Testis (tissue), 2 donors: ENCODE measurements at regions not wholly inside any gene's neighbourhood (a gene's known extent, or its start where the extent isn't known, plus 50 kb on each side); places are given as distances from the start of the nearest gene placed in this dataset.

ENCODE experiments used
- DNase-seq: peaks from one replicate; pipeline ENCODE4 v3.0.0-alpha.2; 2019
- H3K27ac ChIP-seq, 2 donors: fragments of 200-600 bp; sonication (generic); one replicate each; pipeline ENCODE4 v1.5.1; 2019
- H3K27me3 ChIP-seq: fragments of 200-600 bp; sonication (generic); one replicate; pipeline ENCODE4 v1.5.1; 2019
- H3K36me3 ChIP-seq: fragments of 200-600 bp; sonication (generic); one replicate; pipeline ENCODE4 v1.5.1; 2017; ENCODE audit warnings: low read depth; ENCODE audit errors: missing control alignments
- H3K4me1 ChIP-seq: fragments of 200-600 bp; sonication (generic); one replicate; pipeline ENCODE4 v1.5.1; 2019
- H3K4me3 ChIP-seq, 2 donors: fragments of 200-600 bp; sonication (generic); one replicate each; pipeline ENCODE4 v1.5.1; 2017 to 2019
- H3K9me3 ChIP-seq: fragments of 200-600 bp; sonication (generic); one replicate; pipeline ENCODE4 v1.5.1; 2017
- CTCF ChIP-seq, 3 experiments: fragments of 450-650 bp in 2 of 3; fragments of 200-600 bp in 1 of 3; sonication (generic) in 1 of 3; IDR thresholded peaks; one replicate each; pipeline ENCODE4 v1.5.1; 2016 to 2019; ENCODE audit warnings: antibody characterized with exemption in 3 of 3, mild to moderate bottlenecking in 2 of 3, moderate library complexity in 1 of 3
- POLR2A ChIP-seq: fragments of 450-650 bp; IDR thresholded peaks from one replicate; pipeline ENCODE4 v1.6.1; 2017; ENCODE audit warnings: antibody characterized with exemption, mild to moderate bottlenecking, moderate library complexity
- WGBS, 2 donors: methylation state at CpG; one replicate each; pipeline ENCODE4 v1.1.5; 2018; 5-methylcytosine and 5-hydroxymethylcytosine counted together
- intact Hi-C: fragments of 100-400 bp; cut with DNase I; formaldehyde crosslinking; loops from one replicate; pipeline ENCODE4 v1.15.1; 2023; ENCODE audit warnings: low total_unique reads

GRCh38 chr7:152505606-152506005 is 69.8 kb upstream of the KMT2C start:
- Histone ChIP-seq H3K4me1 (no peaks in the 10 kb centered on the region), H3K9me3 (no peaks in the 10 kb centered on the region), H3K27me3 (no peaks in the 10 kb centered on the region), H3K27ac (no peak overlapping the region), H3K36me3 (no peaks in the 10 kb centered on the region), H3K4me3 (no peak overlapping the region)
- intact Hi-C loops: no loop called here
- no peak for DNase-seq
- 77 to 85% methylated on average over 1 to 2 of the region's 2 CpGs for WGBS, 2 donors
- TF ChIP-seq POLR2A (no peak), CTCF (IDR thresholded peaks at IDR 0.05) (no peak)

GRCh38 chr7:152504816-152505215 is 69.0 kb upstream of the KMT2C start:
- Histone ChIP-seq H3K4me1 (no peaks in the 10 kb centered on the region), H3K36me3 (no peaks in the 10 kb centered on the region), H3K27me3 (no peaks in the 10 kb centered on the region), H3K9me3 (no peaks in the 10 kb centered on the region), H3K4me3 (no peak overlapping the region), H3K27ac (no peak overlapping the region)
- no peak for DNase-seq
- WGBS, 2 donors: 85 to 86% methylated on average over 10 of the region's 10 CpGs
- intact Hi-C loops: no loop called here
- TF ChIP-seq POLR2A: no peak
- no peak for TF ChIP-seq CTCF (IDR thresholded peaks at IDR 0.05)

GRCh38 chr7:152504367-152504766 is 68.6 kb upstream of the KMT2C start:
- no peaks in the 10 kb centered on the region for H3K4me1 ChIP-seq
- intact Hi-C loops: no loop called here
- 52 to 65% methylated on average over 2 to 3 of the region's 3 CpGs for WGBS, 2 donors

GRCh38 chr7:152502813-152503790 is 67.3 kb upstream of the KMT2C start:
- H3K9me3 ChIP-seq: no peaks in the 10 kb centered on the region
- no peaks in the 10 kb centered on the region for H3K36me3 ChIP-seq
- H3K4me3 ChIP-seq: no peak overlapping the region
- intact Hi-C loops: no loop called here
- DNase-seq: no peak
- no peak overlapping the region for H3K27ac ChIP-seq
- H3K27me3 ChIP-seq: no peaks in the 10 kb centered on the region
- TF ChIP-seq CTCF (IDR thresholded peaks at IDR 0.05) (no peak), POLR2A (no peak)
- 82 to 86% methylated on average over 12 to 13 of the region's 13 CpGs for WGBS, 2 donors
- no peaks in the 10 kb centered on the region for H3K4me1 ChIP-seq

More at GRCh38 chr7:152504367-152504766, 68.6 kb upstream of the KMT2C start:
- Histone ChIP-seq H3K4me3 (no peak overlapping the region), H3K9me3 (no peaks in the 10 kb centered on the region), H3K27ac (no peak overlapping the region), H3K36me3 (no peaks in the 10 kb centered on the region), H3K27me3 (no peaks in the 10 kb centered on the region)
- no peak for TF ChIP-seq POLR2A
- no peak for TF ChIP-seq CTCF (IDR thresholded peaks at IDR 0.05)
- no peak for DNase-seq
